Vagina (tissue), 2 donors: ENCODE measurements at regions not wholly inside any gene's neighbourhood (a gene's known extent, or its start where the extent isn't known, plus 50 kb on each side); places are given as distances from the start of the nearest gene placed in this dataset.

ENCODE experiments used
- DNase-seq, 2 donors: peaks; one replicate each; pipeline ENCODE4 v3.0.0-alpha.2; 2017; ENCODE audit errors: extremely low spot score in 2 of 2
- H3K27ac ChIP-seq: fragments of 200-600 bp; sonication (generic); one replicate; pipeline ENCODE4 v1.5.1; 2019
- H3K27me3 ChIP-seq: fragments of 200-600 bp; sonication (generic); one replicate; pipeline ENCODE4 v1.5.1; 2019
- H3K36me3 ChIP-seq, 2 donors: fragments of 200-600 bp; sonication (generic); one replicate each; pipeline ENCODE4 v1.5.1; 2017 to 2019
- H3K4me1 ChIP-seq: fragments of 200-600 bp; sonication (generic); one replicate; pipeline ENCODE4 v1.5.1; 2019
- H3K4me3 ChIP-seq, 2 donors: fragments of 200-600 bp; sonication (generic); 1 replicate in 1 of 2; 2 replicates in 1 of 2; pipeline ENCODE4 v1.5.1; 2016 to 2019
- H3K9me3 ChIP-seq: fragments of 200-600 bp; sonication (generic); one replicate; pipeline ENCODE4 v1.5.1; 2019
- CTCF ChIP-seq, 3 experiments: fragments of 450-650 bp in 2 of 3; fragments of 200-600 bp in 1 of 3; sonication (generic) in 1 of 3; IDR thresholded peaks; one replicate each; pipeline ENCODE4 v1.5.1; 2017 to 2019; ENCODE audit warnings: antibody characterized with exemption in 3 of 3, mild to moderate bottlenecking in 2 of 3, moderate library complexity in 2 of 3
- POLR2A ChIP-seq, 2 donors: fragments of 450-650 bp; IDR thresholded peaks; one replicate each; pipeline ENCODE4 v1.6.1; 2017; ENCODE audit warnings: antibody characterized with exemption in 2 of 2, mild to moderate bottlenecking in 2 of 2, moderate library complexity in 2 of 2
- POLR2AphosphoS5 ChIP-seq, 2 donors: sonication (generic); formaldehyde crosslinking; IDR thresholded peaks; one replicate each; pipeline ENCODE4 v1.9.0; 2017; ENCODE audit warnings: antibody characterized with exemption in 2 of 2, mild to moderate bottlenecking in 2 of 2, low read depth in 1 of 2; ENCODE audit not compliant: insufficient read depth in 1 of 2
- intact Hi-C: fragments of 100-400 bp; cut with DNase I; formaldehyde crosslinking; loops from one replicate; pipeline ENCODE4 v1.15.1; 2023

- Histone ChIP-seq H3K27me3 (no peaks in the 10 kb centered on the region), H3K4me3 (no peak overlapping the region), H3K9me3 (no peaks in the 10 kb centered on the region), H3K4me1 (no peaks in the 10 kb centered on the region), H3K36me3 (no peaks in the 10 kb centered on the region), H3K27ac (no peak overlapping the region)
- intact Hi-C loops = no loop called here
- TF ChIP-seq POLR2A (IDR thresholded peaks at IDR 0.05) (no peak), POLR2AphosphoS5 (IDR thresholded peaks at IDR 0.05; ENCODE audit: insufficient read depth in 1 of 2, low read depth in 1 of 2) (no peak), CTCF (IDR thresholded peaks at IDR 0.05) (no peak)
- DNase-seq = no peak
Measured at GRCh38 chrX:118208481-118208880, 91.9 kb upstream of the KLHL13 start.

- Histone ChIP-seq H3K36me3 (no peaks in the 10 kb centered on the region), H3K27me3 (no peaks in the 10 kb centered on the region), H3K9me3 (no peaks in the 10 kb centered on the region), H3K4me3 (no peak overlapping the region), H3K4me1 (no peaks in the 10 kb centered on the region), H3K27ac (no peak overlapping the region)
- DNase-seq = no peak
- TF ChIP-seq POLR2A (IDR thresholded peaks at IDR 0.05) (no peak), CTCF (IDR thresholded peaks at IDR 0.05) (no peak), POLR2AphosphoS5 (IDR thresholded peaks at IDR 0.05; ENCODE audit: insufficient read depth in 1 of 2, low read depth in 1 of 2) (no peak)
- intact Hi-C loops = no loop called here
Measured at GRCh38 chrX:118211891-118212816, 95.5 kb upstream of the KLHL13 start.

- DNase-seq = no peak
- Histone ChIP-seq H3K9me3 (no peaks in the 10 kb centered on the region), H3K27ac (no peak overlapping the region), H3K4me3 (no peak overlapping the region), H3K36me3 (no peaks in the 10 kb centered on the region), H3K27me3 (no peaks in the 10 kb centered on the region), H3K4me1 (no peaks in the 10 kb centered on the region)
- intact Hi-C loops = no loop called here
- no peak for TF ChIP-seq CTCF (IDR thresholded peaks at IDR 0.05)
- no peak for TF ChIP-seq POLR2AphosphoS5 (IDR thresholded peaks at IDR 0.05; ENCODE audit: insufficient read depth in 1 of 2, low read depth in 1 of 2)
Measured at GRCh38 chrX:118212817-118213183, 96.2 kb upstream of the KLHL13 start.

- intact Hi-C loops = no loop called here
- H3K27ac ChIP-seq = no peak overlapping the region
- TF ChIP-seq POLR2AphosphoS5 (IDR thresholded peaks at IDR 0.05; ENCODE audit: insufficient read depth in 1 of 2, low read depth in 1 of 2) (no peak), POLR2A (IDR thresholded peaks at IDR 0.05) (no peak), CTCF (IDR thresholded peaks at IDR 0.05) (no peak)
- no peaks in the 10 kb centered on the region for H3K36me3 ChIP-seq
- no peaks in the 10 kb centered on the region for H3K27me3 ChIP-seq
- DNase-seq = no peak
- H3K4me1 ChIP-seq = no peaks in the 10 kb centered on the region
- no peaks in the 10 kb centered on the region for H3K9me3 ChIP-seq
- H3K4me3 ChIP-seq = no peak overlapping the region
Measured at GRCh38 chrX:118215346-118215745, 98.7 kb upstream of the KLHL13 start.

GRCh38 chrX:118216087-118216486 is 99.5 kb upstream of the KLHL13 start:
- Histone ChIP-seq H3K4me3 (no peak overlapping the region), H3K27ac (no peak overlapping the region), H3K9me3 (no peaks in the 10 kb centered on the region), H3K27me3 (no peaks in the 10 kb centered on the region), H3K36me3 (no peaks in the 10 kb centered on the region), H3K4me1 (no peaks in the 10 kb centered on the region)
- TF ChIP-seq POLR2AphosphoS5 (IDR thresholded peaks at IDR 0.05; ENCODE audit: insufficient read depth in 1 of 2, low read depth in 1 of 2) = no peak
- no peak for TF ChIP-seq CTCF (IDR thresholded peaks at IDR 0.05)
- no peak for TF ChIP-seq POLR2A (IDR thresholded peaks at IDR 0.05)
- DNase-seq = no peak
- intact Hi-C loops = no loop called here
